HepG2 (cell line): ENCODE measurements at regions not wholly inside any gene's neighbourhood (a gene's known extent, or its start where the extent isn't known, plus 50 kb on each side); places are given as distances from the start of the nearest gene placed in this dataset.
"Not testable (repeated sequence)": the region's sequence is repeated elsewhere in the genome, so short reads cannot be mapped to it uniquely, and the experiment has no call there.

Experiments
- ATAC-seq: fragments of 200-7000 bp; cut with Tn5 transposase; 3 replicates; pipeline ENCODE4 v1.9.1; 2020; ENCODE audit warnings: mild to moderate bottlenecking, moderate library complexity
- BruUV-seq: library from RNA; stranded (reverse); fragments of 400-500 nt; replicated peaks from 2 replicates; lab custom pipeline; 2021; lab: Mats Ljungman, UMichigan
- CTCF ChIA-PET: fragments of 300-600 bp; formaldehyde crosslinking; extraction: SDS; loops from one replicate; lab custom pipeline; 2021; ENCODE audit warnings: low total read pairs, inconsistent platforms, low intra/inter-chr PET ratio; lab: Yijun Ruan, JAX
- POLR2A ChIA-PET: fragments of 350-600 bp; sonication (Branson Sonifier 250); formaldehyde crosslinking; loops from one replicate; lab custom pipeline; 2020; ENCODE audit warnings: antibody characterized with exemption, inconsistent platforms; lab: Yijun Ruan, JAX
- DNase-seq: peaks from one replicate; pipeline ENCODE4 v3.0.0-alpha.2; 2015; ENCODE audit warnings: low spot score
- FAIRE-seq: peaks from 3 replicates; lab custom pipeline; 2011; peaks lifted over from hg19 to GRCh38; lab: Jason Lieb, UNC
- H2AFZ ChIP-seq: one replicate; pipeline ENCODE4 v1.6.1; 2011; ENCODE audit warnings: low read length, inconsistent platforms
- H3K27ac ChIP-seq: fragments of 300-600 bp; 3 replicates; pipeline ENCODE4 v1.8.0; 2011; ENCODE audit warnings: mixed run types, mild to moderate bottlenecking, mixed read lengths, low read length, inconsistent platforms; ENCODE audit not compliant: insufficient read depth; ENCODE audit errors: extremely low read length
- H3K27me3 ChIP-seq, 2 experiments: fragments of 200-600 bp in 1 of 2; 2 replicates in 1 of 2; 3 replicates in 1 of 2; pipeline versions ENCODE4 v1.6.0 to v1.8.0; 2011; ENCODE audit warnings: low read length in 2 of 2, mild to moderate bottlenecking in 2 of 2, moderate library complexity in 2 of 2, inconsistent platforms in 1 of 2; ENCODE audit not compliant: insufficient read depth in 2 of 2, control insufficient read depth in 1 of 2
- H3K36me3 ChIP-seq, 2 experiments: fragments of 200-600 bp in 1 of 2; replicated peaks in 1 of 2; 2 replicates in 1 of 2; 3 replicates in 1 of 2; pipeline versions ENCODE4 v1.5.1 to v1.8.0; 2011; ENCODE audit warnings: low read length in 2 of 2, inconsistent platforms in 1 of 2; ENCODE audit not compliant: insufficient read depth in 2 of 2, control insufficient read depth in 1 of 2
- H3K4me1 ChIP-seq: 2 replicates; pipeline ENCODE4 v1.5.1; 2012; ENCODE audit warnings: low read length, inconsistent platforms; ENCODE audit not compliant: insufficient read depth
- H3K4me2 ChIP-seq: 2 replicates; pipeline ENCODE4 v1.6.0; 2011; ENCODE audit warnings: low read depth, low read length, inconsistent platforms
- H3K4me3 ChIP-seq, 3 experiments: fragments of 200-600 bp in 1 of 3; sonication (generic), shearing (Covaris generic) in 1 of 3; replicated peaks in 1 of 3; 2 replicates each; pipeline ENCODE4 v1.5.1; 2011 to 2016; ENCODE audit warnings: low read length in 3 of 3, inconsistent platforms in 2 of 3, low read depth in 2 of 3, mild to moderate bottlenecking in 2 of 3, control low read depth in 1 of 3, mixed read lengths in 1 of 3; ENCODE audit not compliant: insufficient read depth in 1 of 3
- H3K79me2 ChIP-seq: one replicate; pipeline ENCODE4 v1.6.1; 2011; ENCODE audit warnings: low read length, inconsistent platforms; ENCODE audit not compliant: insufficient read depth
- H3K9ac ChIP-seq: 2 replicates; pipeline ENCODE4 v1.6.0; 2011; ENCODE audit warnings: mild to moderate bottlenecking, low read depth, low read length, inconsistent platforms; ENCODE audit not compliant: insufficient read depth
- H3K9me3 ChIP-seq: 2 replicates; pipeline ENCODE4 v1.5.1; 2012; ENCODE audit warnings: mild to moderate bottlenecking, low read length
- H4K20me1 ChIP-seq: 2 replicates; pipeline ENCODE4 v1.6.0; 2011; ENCODE audit warnings: inconsistent platforms, mild to moderate bottlenecking, low read length, moderate library complexity; ENCODE audit not compliant: insufficient read depth
- CBX1 ChIP-seq: IDR thresholded peaks from one replicate; pipeline ENCODE4 v1.6.1; 2016; ENCODE audit warnings: antibody characterized with exemption, low read depth
- KLF11 ChIP-seq: IDR thresholded peaks from 2 replicates; pipeline ENCODE4 v1.6.1; 2016; ENCODE audit warnings: missing compliant biosample characterization
- ZFP36 ChIP-seq: fragments of 150-350 bp; IDR thresholded peaks from 2 replicates; pipeline ENCODE4 v1.6.1; 2018; ENCODE audit warnings: borderline replicate concordance, low read length, low read depth; ENCODE audit not compliant: partially characterized antibody
- ZMAT3 ChIP-seq: sonication (generic); formaldehyde crosslinking; conservative IDR thresholded peaks from 2 replicates; pipeline ENCODE4 v1.7.0; 2021; ENCODE audit warnings: missing genetic modification reagents
- ZNF282 ChIP-seq: fragments of 450-650 bp; IDR thresholded peaks from 2 replicates; pipeline ENCODE4 v1.6.1; 2018; ENCODE audit not compliant: partially characterized antibody
- ZNF296 ChIP-seq: sonication (generic); formaldehyde crosslinking; conservative IDR thresholded peaks from 2 replicates; pipeline ENCODE4 v1.5.0; 2020; ENCODE audit warnings: mild to moderate bottlenecking, missing genetic modification reagents
- ZNF605 ChIP-seq: sonication (generic); formaldehyde crosslinking; IDR thresholded peaks from 2 replicates; pipeline ENCODE4 v1.8.0; 2022; ENCODE audit warnings: mild to moderate bottlenecking, missing genetic modification reagents
- WGBS: methylation state at CpG from one replicate; pipeline ENCODE4 v1.1.6; 2017; ENCODE audit warnings: low lambda C conversion rate; 5-methylcytosine and 5-hydroxymethylcytosine counted together
- in situ Hi-C: cut with HindIII; loops from 2 replicates; pipeline ENCODE4 v1.10.0; 2017; ENCODE audit warnings: low pct_unique_long_range_greater_than_20kb; ENCODE audit not compliant: extremely low pct_ligation_motif_present
- intact Hi-C: fragments of 100-400 bp; cut with micrococcal nuclease; formaldehyde crosslinking; loops from one replicate; pipeline ENCODE4 v1.10.0; 2022; ENCODE audit not compliant: unreplicated experiment
- TF ChIP-seq, protein P1 (sequence below): sonication (generic); formaldehyde crosslinking; IDR thresholded peaks from 2 replicates; pipeline ENCODE4 v1.8.1; 2022; ENCODE audit warnings: low read depth, mild to moderate bottlenecking, missing genetic modification reagents
- TF ChIP-seq, protein P2 (sequence below): sonication (generic); formaldehyde crosslinking; IDR thresholded peaks from 2 replicates; pipeline ENCODE4 v1.4.0; 2020; ENCODE audit warnings: mild to moderate bottlenecking, missing genetic modification reagents

DNA sequence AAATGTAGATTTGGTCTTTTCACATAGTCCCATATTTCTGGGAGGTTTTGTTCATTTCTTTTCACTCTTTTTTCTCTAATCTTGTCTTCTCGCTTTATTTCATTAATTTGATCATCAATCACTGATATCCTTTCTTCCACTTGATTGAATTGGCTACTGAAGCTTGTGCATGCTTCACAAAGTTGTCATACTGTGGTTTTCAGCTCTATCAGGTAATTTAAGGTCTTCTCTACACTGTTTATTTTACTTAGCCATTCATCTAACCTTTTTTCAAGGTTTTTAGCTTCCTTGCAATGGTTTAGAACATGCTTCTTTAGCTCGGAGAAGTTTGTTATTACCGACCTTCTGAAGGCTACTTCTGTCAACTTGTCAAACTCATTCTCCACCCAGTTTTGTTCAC lies 51.6 kb upstream of the FSIP2 start:
- H3K9ac ChIP-seq, H3K4me3 ChIP-seq, ATAC-seq, POLR2A ChIA-PET, H3K36me3 ChIP-seq, H3K27me3 ChIP-seq, H3K27ac ChIP-seq, BruUV-seq, H3K79me2 ChIP-seq, intact Hi-C loops, in situ Hi-C loops, DNase-seq, H4K20me1 ChIP-seq, H3K9me3 ChIP-seq, FAIRE-seq, H2AFZ ChIP-seq, H3K4me2 ChIP-seq, CTCF ChIA-PET, H3K4me1 ChIP-seq: not testable (repeated sequence)
- 2% methylated on average over 3 of the region's 3 CpGs for WGBS

DNA sequence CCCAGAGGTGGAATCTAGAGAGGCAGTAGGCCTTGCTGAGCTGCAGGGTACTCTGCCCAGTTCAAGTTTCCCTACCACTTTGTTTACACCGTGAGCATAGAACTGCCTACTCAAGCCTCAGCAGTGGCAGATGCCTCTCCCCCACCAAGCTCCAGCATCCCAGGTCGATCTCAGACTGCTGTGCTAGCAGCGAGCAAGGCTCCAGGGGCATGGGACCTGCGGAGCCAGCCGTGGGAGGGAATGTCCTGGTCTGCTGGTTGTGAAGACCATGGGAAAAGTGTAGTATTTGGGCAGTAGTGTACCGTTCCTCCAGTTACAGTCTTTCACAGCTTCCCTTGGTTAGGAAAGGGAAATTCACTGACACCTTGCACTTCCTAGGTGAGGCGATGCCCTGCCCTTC lies 50.6 kb upstream of the FSIP2 start:
- TF ChIP-seq ZNF296 (CRISPR knock-in tag) = no peak
- TF ChIP-seq ZFP36 = no peak
- TF ChIP-seq, protein P1, sequence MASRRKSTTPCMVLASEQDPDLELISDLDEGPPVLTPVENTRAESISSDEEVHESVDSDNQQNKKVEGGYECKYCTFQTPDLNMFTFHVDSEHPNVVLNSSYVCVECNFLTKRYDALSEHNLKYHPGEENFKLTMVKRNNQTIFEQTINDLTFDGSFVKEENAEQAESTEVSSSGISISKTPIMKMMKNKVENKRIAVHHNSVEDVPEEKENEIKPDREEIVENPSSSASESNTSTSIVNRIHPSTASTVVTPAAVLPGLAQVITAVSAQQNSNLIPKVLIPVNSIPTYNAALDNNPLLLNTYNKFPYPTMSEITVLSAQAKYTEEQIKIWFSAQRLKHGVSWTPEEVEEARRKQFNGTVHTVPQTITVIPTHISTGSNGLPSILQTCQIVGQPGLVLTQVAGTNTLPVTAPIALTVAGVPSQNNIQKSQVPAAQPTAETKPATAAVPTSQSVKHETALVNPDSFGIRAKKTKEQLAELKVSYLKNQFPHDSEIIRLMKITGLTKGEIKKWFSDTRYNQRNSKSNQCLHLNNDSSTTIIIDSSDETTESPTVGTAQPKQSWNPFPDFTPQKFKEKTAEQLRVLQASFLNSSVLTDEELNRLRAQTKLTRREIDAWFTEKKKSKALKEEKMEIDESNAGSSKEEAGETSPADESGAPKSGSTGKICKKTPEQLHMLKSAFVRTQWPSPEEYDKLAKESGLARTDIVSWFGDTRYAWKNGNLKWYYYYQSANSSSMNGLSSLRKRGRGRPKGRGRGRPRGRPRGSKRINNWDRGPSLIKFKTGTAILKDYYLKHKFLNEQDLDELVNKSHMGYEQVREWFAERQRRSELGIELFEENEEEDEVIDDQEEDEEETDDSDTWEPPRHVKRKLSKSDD = no peak
- no peak for TF ChIP-seq KLF11
- no peak for TF ChIP-seq ZNF282
- TF ChIP-seq CBX1 = no peak
- TF ChIP-seq ZNF605 (CRISPR knock-in tag) = no peak
- TF ChIP-seq ZMAT3 (CRISPR knock-in tag) = no peak
- TF ChIP-seq, protein P2, sequence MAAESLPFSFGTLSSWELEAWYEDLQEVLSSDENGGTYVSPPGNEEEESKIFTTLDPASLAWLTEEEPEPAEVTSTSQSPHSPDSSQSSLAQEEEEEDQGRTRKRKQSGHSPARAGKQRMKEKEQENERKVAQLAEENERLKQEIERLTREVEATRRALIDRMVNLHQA (CRISPR knock-in tag) = no peak
- TF ChIP-seq, all 625 proteins: peak for 0
- no peak overlapping the region for H3K4me2 ChIP-seq
- H3K9me3 ChIP-seq = no peaks in the 10 kb centered on the region
- ATAC-seq (no peak), FAIRE-seq (no peak), DNase-seq (no peak)
- in situ Hi-C loops = no loop called here
- H3K27ac ChIP-seq = no peak overlapping the region
- 39% methylated on average over 7 of the region's 7 CpGs for WGBS
- no peaks in the 10 kb centered on the region for H3K79me2 ChIP-seq
- no peaks in the 10 kb centered on the region for H3K4me1 ChIP-seq
- H4K20me1 ChIP-seq = no peaks in the 10 kb centered on the region
- H3K4me3 ChIP-seq = no peak overlapping the region
- H2AFZ ChIP-seq = no peak overlapping the region
- CTCF ChIA-PET = no interaction called here
- H3K36me3 ChIP-seq = no peaks in the 10 kb centered on the region
- no peak overlapping the region for H3K9ac ChIP-seq
- intact Hi-C loops = no loop called here
- no TSS peak for BruUV-seq
- POLR2A ChIA-PET = no interaction called here
- H3K27me3 ChIP-seq = no peaks in the 10 kb centered on the region
